ENCODE measurements at regions not wholly inside any gene's neighbourhood (a gene's known extent, or its start where the extent isn't known, plus 50 kb on each side); places are given as distances from the start of the nearest gene placed in this dataset.

DNA sequence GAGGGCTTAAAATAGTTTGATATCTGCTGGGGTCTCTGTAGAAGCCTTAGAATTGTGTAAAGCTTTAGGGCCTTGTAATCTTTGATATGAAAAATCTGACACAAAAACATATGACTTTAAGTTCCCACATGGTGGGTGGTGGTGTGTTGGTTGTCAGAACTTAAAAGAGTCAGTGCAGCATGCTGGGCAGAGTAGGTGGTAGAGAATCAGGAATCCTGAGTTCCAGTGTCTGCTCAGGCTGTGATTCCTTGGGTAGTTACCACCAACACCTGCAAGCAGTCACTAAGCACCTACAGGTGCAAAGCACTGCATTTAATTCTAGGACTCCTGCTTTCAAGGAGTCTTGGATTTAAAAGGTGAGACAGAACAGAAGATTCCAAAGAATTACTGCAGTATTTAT lies 144.6 kb downstream of the ACER2 start:
- no peak overlapping the region for H3K4me3 ChIP-seq (ENCODE audit: low read depth, low read length)
- no peak for DNase-seq (ENCODE audit: low read depth)
- TF ChIP-seq CTCF (IDR thresholded peaks at IDR 0.05; ENCODE audit: insufficient read depth, low read depth, low read length, missing control alignments), result no peak

GRCh38 chr9:19552282-19553105 lies 143.7 kb downstream of the ACER2 start:
- TF ChIP-seq CTCF (IDR thresholded peaks at IDR 0.05; ENCODE audit: insufficient read depth, low read depth, low read length, missing control alignments), result no peak
- no peak overlapping the region for H3K4me3 ChIP-seq (ENCODE audit: low read depth, low read length)
- DNase-seq (ENCODE audit: low read depth), result no peak

GRCh38 chr9:19551124-19551929 lies 142.5 kb downstream of the ACER2 start:
- peak; percentile 52 for DNase-seq (ENCODE audit: low read depth)
- peak overlapping the region; percentile 50 for H3K4me3 ChIP-seq (ENCODE audit: low read depth, low read length)
- TF ChIP-seq CTCF (IDR thresholded peaks at IDR 0.05; ENCODE audit: insufficient read depth, low read depth, low read length, missing control alignments), result no peak

DNA sequence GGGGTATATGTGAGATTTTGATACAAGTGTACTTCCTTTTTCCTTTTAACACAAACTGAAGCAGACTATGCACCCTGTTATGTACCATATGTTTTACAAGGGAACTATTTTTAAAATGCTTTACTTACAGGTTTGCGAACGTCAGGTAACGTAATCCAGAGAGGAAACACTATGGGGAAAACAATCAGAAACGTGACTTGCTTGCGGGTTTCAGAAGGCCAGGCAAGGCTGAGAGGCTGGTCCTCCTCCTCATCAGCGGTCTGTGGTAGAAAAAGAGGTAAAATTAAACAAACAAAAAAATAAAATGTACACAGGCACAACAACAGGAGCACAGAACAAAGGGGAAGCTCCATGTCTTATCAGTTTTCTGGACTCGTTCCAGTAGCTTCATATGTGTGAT lies 141.2 kb downstream of the ACER2 start:
- TF ChIP-seq CTCF (IDR thresholded peaks at IDR 0.05; ENCODE audit: insufficient read depth, low read depth, low read length, missing control alignments), result no peak
- DNase-seq (ENCODE audit: low read depth), result peak; percentile 33
- no peak overlapping the region for H3K4me3 ChIP-seq (ENCODE audit: low read depth, low read length)

DNA sequence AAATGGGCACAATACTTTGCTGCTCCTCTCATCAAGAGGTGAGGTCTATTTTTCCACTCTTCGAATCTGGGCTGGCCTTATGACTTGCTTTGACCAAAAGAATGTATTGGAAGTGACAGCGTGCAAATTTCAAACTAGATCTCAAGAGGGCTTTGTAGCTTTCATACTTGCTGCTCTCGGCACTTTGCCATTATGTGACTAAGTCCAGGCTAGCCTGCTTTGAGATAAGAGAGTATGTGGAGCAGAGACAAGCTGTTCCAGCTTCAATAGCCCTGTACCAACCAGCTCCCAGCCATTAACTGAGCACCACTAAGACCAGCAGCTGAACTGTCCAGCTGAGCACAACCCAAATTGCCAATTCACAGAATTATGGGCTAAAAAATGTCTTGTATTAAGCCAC lies 124.6 kb downstream of the ACER2 start:
- H3K4me3 ChIP-seq (ENCODE audit: low read depth, low read length), result no peak overlapping the region
- no peak for DNase-seq (ENCODE audit: low read depth)
- no peak for TF ChIP-seq CTCF (IDR thresholded peaks at IDR 0.05; ENCODE audit: insufficient read depth, low read depth, low read length, missing control alignments)

DNA sequence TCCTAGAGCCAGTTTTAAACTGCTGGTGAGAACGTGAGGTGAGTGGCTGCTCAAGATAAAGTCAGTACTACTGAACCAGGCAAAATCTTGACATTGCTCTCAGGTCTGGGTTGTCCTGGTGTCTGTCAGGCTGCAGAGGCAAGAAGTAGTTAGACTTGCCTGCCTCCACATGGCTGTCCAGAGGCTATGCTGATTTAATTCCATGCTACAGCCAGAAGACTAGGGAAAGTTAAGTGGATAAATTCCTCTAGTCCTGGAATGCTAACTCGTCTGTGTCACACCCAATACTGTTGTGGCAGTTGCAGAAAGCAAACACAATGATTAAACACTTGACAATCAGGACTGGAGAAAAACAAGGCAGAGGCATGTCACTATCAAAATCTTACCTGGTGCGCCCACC lies 118.9 kb downstream of the ACER2 start:
- no peak for DNase-seq (ENCODE audit: low read depth)
- no peak overlapping the region for H3K4me3 ChIP-seq (ENCODE audit: low read depth, low read length)
- TF ChIP-seq CTCF (IDR thresholded peaks at IDR 0.05; ENCODE audit: insufficient read depth, low read depth, low read length, missing control alignments), result no peak

Measured in GM12865 (cell line).